ENCODE measurements at regions not wholly inside any gene's neighbourhood (a gene's known extent, or its start where the extent isn't known, plus 50 kb on each side); places are given as distances from the start of the nearest gene placed in this dataset.

DNA sequence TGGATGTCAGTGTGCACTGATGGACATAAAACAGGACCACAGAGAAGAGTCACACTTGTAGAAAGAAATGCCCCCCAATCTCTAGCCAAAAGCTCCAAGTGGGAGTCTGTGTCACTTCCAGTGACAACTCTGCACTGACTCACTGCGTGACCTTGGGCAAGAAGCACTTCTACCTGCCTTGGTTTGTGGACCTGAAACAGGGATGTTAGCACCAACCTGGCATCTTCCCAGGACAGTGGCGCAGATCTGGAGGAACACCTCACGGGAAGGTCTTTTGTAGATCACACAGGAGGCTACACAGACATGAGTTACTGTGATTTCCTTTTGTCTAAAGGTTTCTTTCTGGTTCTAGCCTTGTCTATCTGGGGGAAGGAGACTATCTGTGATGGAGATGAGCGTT lies 80.5 kb upstream of the DHRSX start:
- H3K9me3 ChIP-seq, result no peaks in the 10 kb centered on the region
- no peak for TF ChIP-seq POLR2A (IDR thresholded peaks at IDR 0.05)
- TF ChIP-seq, protein P1, sequence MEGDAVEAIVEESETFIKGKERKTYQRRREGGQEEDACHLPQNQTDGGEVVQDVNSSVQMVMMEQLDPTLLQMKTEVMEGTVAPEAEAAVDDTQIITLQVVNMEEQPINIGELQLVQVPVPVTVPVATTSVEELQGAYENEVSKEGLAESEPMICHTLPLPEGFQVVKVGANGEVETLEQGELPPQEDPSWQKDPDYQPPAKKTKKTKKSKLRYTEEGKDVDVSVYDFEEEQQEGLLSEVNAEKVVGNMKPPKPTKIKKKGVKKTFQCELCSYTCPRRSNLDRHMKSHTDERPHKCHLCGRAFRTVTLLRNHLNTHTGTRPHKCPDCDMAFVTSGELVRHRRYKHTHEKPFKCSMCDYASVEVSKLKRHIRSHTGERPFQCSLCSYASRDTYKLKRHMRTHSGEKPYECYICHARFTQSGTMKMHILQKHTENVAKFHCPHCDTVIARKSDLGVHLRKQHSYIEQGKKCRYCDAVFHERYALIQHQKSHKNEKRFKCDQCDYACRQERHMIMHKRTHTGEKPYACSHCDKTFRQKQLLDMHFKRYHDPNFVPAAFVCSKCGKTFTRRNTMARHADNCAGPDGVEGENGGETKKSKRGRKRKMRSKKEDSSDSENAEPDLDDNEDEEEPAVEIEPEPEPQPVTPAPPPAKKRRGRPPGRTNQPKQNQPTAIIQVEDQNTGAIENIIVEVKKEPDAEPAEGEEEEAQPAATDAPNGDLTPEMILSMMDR (IDR thresholded peaks at IDR 0.05), result no peak
- H3K36me3 ChIP-seq, result no peaks in the 10 kb centered on the region
- peaks cover 0 to 6% of the 10 kb centered on the region in 2 donors for H3K4me1 ChIP-seq
- H3K27ac ChIP-seq, result no peak overlapping the region
- intact Hi-C loops (cut with DNase I), result no loop called here
- no peak for DNase-seq
- WGBS, 2 donors, result 95 to 96% methylated on average over 4 of the region's 4 CpGs
- H3K4me3 ChIP-seq (replicated peaks in 1 of 3), result no peak overlapping the region
- H3K27me3 ChIP-seq, result peaks cover 7% of the 10 kb centered on the region

DNA sequence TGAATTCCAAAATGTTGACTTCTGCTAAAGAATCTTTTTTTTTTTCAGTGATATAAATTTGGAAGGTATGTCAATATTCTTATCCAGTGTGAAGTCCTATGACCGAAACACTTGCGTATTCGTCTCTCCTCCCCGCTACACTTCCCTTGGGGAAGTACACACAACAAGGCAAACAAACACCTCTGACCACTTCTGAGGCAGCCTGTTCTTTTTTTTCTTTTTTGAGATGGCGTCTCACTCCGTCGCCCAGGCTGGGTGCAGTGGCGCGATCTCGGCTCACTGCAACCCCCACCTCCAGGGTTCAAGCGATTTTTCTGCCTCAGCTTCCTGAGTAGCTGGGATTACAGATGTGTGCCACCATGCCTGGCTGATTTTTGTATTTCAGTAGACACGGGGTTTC lies 78.1 kb upstream of the DHRSX start:
- WGBS, 2 donors, result 25 to 37% methylated on average over 11 to 12 of the region's 12 CpGs
- H3K9me3 ChIP-seq, result no peaks in the 10 kb centered on the region
- TF ChIP-seq, protein P1 (IDR thresholded peaks at IDR 0.05), result no peak
- TF ChIP-seq POLR2A (IDR thresholded peaks at IDR 0.05), result no peak
- no peak for DNase-seq
- H3K4me1 ChIP-seq, result peaks cover 0 to 6% of the 10 kb centered on the region in 2 donors
- H3K4me3 ChIP-seq (replicated peaks in 1 of 3), result no peak overlapping the region
- peaks cover 7% of the 10 kb centered on the region for H3K27me3 ChIP-seq
- no peaks in the 10 kb centered on the region for H3K36me3 ChIP-seq
- H3K27ac ChIP-seq, result no peak overlapping the region
- intact Hi-C loops (cut with DNase I), result no loop called here

DNA sequence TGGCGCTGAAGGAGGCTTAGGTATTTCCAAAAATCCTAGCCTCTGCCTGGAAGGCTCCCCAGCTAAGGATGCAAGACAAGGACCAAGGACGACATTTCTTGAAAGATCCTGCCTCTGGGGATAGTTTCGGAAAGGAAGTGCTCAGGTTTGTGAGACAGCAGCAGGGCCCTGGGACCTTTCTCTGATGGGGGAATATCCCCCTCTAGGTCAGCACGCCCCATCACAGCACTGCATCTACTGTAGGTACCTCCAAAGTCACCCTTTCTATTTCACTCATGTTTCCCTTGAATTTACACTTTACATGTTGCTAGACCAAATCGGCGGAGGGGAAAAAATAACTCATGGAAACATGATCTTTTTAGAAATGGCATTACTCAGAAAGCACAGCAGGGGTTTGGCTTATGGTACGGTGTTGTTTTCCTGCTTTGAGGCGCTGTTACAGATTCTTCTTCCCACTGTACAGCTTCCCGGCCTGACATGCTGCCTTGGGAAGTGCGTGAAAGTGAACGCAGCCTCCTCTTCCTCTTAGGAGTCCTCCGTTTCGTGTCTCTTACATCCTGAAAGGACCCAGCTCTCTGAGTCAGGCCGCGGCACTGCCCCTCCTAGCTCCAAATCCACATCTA lies 77.2 kb upstream of the DHRSX start:
- Histone ChIP-seq H3K27ac (no peak overlapping the region), H3K4me3 (replicated peaks in 1 of 3) (no peak overlapping the region), H3K9me3 (no peaks in the 10 kb centered on the region), H3K36me3 (no peaks in the 10 kb centered on the region), H3K4me1 (no peaks in the 10 kb centered on the region), H3K27me3 (no peaks in the 10 kb centered on the region)
- intact Hi-C loops (cut with DNase I), result no loop called here
- WGBS, 2 donors, result 68 to 69% methylated on average over 15 of the region's 15 CpGs
- TF ChIP-seq POLR2A (IDR thresholded peaks at IDR 0.05), result no peak
- TF ChIP-seq, protein P1 (IDR thresholded peaks at IDR 0.05), result no peak
- DNase-seq, result no peak

DNA sequence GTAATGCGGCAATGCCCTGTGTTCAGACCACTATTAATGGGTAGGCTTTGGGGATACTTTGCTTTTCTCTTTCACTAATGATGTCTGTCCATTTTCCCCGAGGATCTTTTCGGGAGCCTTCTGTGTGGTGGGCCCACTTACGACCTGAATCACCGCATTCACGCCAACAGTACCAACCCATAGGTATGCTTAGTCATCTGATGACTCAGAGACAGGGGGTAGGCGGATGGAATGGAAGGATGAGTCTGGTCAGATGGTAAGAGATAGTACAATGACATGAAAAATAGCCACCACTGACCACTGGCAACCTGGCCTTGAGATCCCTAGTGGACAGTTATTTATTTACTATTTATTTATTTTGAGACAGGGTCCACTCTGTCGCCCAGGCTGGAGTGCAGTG lies 76.0 kb upstream of the DHRSX start:
- H3K27me3 ChIP-seq, result no peaks in the 10 kb centered on the region
- no peak for TF ChIP-seq POLR2A (IDR thresholded peaks at IDR 0.05)
- TF ChIP-seq, protein P1 (IDR thresholded peaks at IDR 0.05), result no peak
- DNase-seq, result no peak

DNA sequence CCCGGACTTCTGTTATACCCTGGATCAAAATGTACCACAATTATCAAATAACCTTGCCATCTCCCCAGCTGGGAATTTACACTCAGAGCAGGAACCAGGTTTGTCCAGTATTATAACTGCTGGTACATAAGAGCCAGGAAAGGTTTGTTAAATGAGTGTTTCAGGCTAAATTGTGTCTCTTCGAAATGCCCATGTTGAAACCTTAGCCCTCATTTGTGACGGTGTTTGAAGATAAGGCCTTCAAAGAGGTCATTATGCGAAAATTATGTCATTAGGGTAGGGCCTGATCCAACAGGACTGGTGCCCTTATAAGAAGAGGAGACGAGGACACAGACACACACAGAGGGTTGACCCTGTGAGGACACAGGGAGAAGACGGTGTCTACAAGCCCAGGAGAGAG lies 73.5 kb upstream of the DHRSX start:
- WGBS, 2 donors, result 94% methylated on average over 6 of the region's 6 CpGs

More for the DNA sequence above, 76.0 kb upstream of the DHRSX start:
- 93 to 97% methylated on average over 8 of the region's 8 CpGs for WGBS, 2 donors
- no peak overlapping the region for H3K27ac ChIP-seq
- intact Hi-C loops (cut with DNase I), result no loop called here
- H3K4me3 ChIP-seq (replicated peaks in 1 of 3), result no peak overlapping the region
- H3K36me3 ChIP-seq, result no peaks in the 10 kb centered on the region
- no peaks in the 10 kb centered on the region for H3K4me1 ChIP-seq
- no peaks in the 10 kb centered on the region for H3K9me3 ChIP-seq

More for the DNA sequence above, 73.5 kb upstream of the DHRSX start:
- Histone ChIP-seq H3K9me3 (no peaks in the 10 kb centered on the region), H3K4me3 (replicated peaks in 1 of 3) (no peak overlapping the region), H3K36me3 (no peaks in the 10 kb centered on the region), H3K4me1 (no peaks in the 10 kb centered on the region), H3K27ac (no peak overlapping the region), H3K27me3 (no peaks in the 10 kb centered on the region)
- intact Hi-C loops (cut with DNase I), result no loop called here
- no peak for TF ChIP-seq POLR2A (IDR thresholded peaks at IDR 0.05)
- TF ChIP-seq, protein P1 (IDR thresholded peaks at IDR 0.05), result no peak
- no peak for DNase-seq
